Iris pigment epithelial cell (primary cell): ENCODE measurements at regions not wholly inside any gene's neighbourhood (a gene's known extent, or its start where the extent isn't known, plus 50 kb on each side); places are given as distances from the start of the nearest gene placed in this dataset.
"Not testable (repeated sequence)": the region's sequence is repeated elsewhere in the genome, so short reads cannot be mapped to it uniquely, and the experiment has no call there.

Experiments used
- DNase-seq: peaks from one replicate; pipeline ENCODE4 v3.0.0-alpha.2; 2011; ENCODE audit warnings: low read depth

- not testable (repeated sequence) for DNase-seq
Measured at GRCh38 chr15:30688684-30689083, 62.8 kb downstream of the ARHGAP11B start.

- not testable (repeated sequence) for DNase-seq
Measured at GRCh38 chr15:30690153-30690552, 64.2 kb downstream of the ARHGAP11B start.

- DNase-seq = not testable (repeated sequence)
Measured at GRCh38 chr15:30695811-30696210, 69.9 kb downstream of the ARHGAP11B start.

- DNase-seq = not testable (repeated sequence)
Measured at GRCh38 chr15:30696439-30697314, 70.7 kb downstream of the ARHGAP11B start.

GRCh38 chr15:30697315-30697685, 71.4 kb downstream of the ARHGAP11B start:
- DNase-seq = not testable (repeated sequence)

GRCh38 chr15:30700006-30700597, 74.2 kb downstream of the ARHGAP11B start:
- DNase-seq = not testable (repeated sequence)

GRCh38 chr15:30707976-30708685, 82.2 kb downstream of the ARHGAP11B start:
- DNase-seq = not testable (repeated sequence)

- peak; percentile 2 for DNase-seq
Measured at GRCh38 chr15:30708809-30709208, 82.9 kb downstream of the ARHGAP11B start.

- not testable (repeated sequence) for DNase-seq
Measured at GRCh38 chr15:30718038-30718643, 92.2 kb downstream of the ARHGAP11B start.

- DNase-seq = not testable (repeated sequence)
Measured at GRCh38 chr15:30719363-30719762, 93.4 kb downstream of the ARHGAP11B start.

GRCh38 chr15:30720825-30721224, 94.9 kb downstream of the ARHGAP11B start:
- DNase-seq = not testable (repeated sequence)

GRCh38 chr15:30721529-30721928, 95.6 kb downstream of the ARHGAP11B start:
- peak; percentile 25 for DNase-seq

- not testable (repeated sequence) for DNase-seq
Measured at GRCh38 chr15:30723540-30724175, 97.7 kb downstream of the ARHGAP11B start.

- not testable (repeated sequence) for DNase-seq
Measured at GRCh38 chr15:30729880-30730590, 104.1 kb downstream of the ARHGAP11B start.

GRCh38 chr15:30730633-30731032, 104.7 kb downstream of the ARHGAP11B start:
- DNase-seq = not testable (repeated sequence)

- DNase-seq = not testable (repeated sequence)
Measured at GRCh38 chr15:30732100-30732499, 106.2 kb downstream of the ARHGAP11B start.

- not testable (repeated sequence) for DNase-seq
Measured at GRCh38 chr15:30735884-30736564, 110.1 kb downstream of the ARHGAP11B start.

- DNase-seq = peak; percentile 73
Measured at GRCh38 chr15:30742796-30743195, 116.9 kb downstream of the ARHGAP11B start.

- DNase-seq = not testable (repeated sequence)
Measured at GRCh38 chr15:30749048-30749447, 123.1 kb downstream of the ARHGAP11B start.

- not testable (repeated sequence) for DNase-seq
Measured at GRCh38 chr15:30755036-30755687, 129.2 kb downstream of the ARHGAP11B start.
